ENCODE measurements at regions not wholly inside any gene's neighbourhood (a gene's known extent, or its start where the extent isn't known, plus 50 kb on each side); places are given as distances from the start of the nearest gene placed in this dataset.

DNA sequence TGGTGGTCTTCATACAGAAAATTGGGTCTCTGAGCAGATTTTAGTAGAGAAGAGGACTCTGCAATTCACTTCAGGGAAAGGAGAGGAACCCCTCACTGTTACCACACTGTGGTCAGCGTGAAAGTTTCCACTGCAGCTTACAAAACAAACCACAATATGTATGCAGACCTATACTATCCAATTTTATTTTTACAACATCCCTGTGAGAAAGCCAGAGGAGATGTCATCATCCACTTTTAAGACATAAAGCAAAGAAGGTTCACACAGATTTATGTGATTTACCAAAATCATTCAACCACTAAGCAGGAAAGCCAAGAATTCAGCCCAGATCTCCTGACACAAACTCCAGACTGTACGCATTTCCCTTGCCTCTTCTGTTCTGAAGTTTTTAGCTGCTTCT lies 442.4 kb downstream of the FRK start:
- TF ChIP-seq, protein P1, sequence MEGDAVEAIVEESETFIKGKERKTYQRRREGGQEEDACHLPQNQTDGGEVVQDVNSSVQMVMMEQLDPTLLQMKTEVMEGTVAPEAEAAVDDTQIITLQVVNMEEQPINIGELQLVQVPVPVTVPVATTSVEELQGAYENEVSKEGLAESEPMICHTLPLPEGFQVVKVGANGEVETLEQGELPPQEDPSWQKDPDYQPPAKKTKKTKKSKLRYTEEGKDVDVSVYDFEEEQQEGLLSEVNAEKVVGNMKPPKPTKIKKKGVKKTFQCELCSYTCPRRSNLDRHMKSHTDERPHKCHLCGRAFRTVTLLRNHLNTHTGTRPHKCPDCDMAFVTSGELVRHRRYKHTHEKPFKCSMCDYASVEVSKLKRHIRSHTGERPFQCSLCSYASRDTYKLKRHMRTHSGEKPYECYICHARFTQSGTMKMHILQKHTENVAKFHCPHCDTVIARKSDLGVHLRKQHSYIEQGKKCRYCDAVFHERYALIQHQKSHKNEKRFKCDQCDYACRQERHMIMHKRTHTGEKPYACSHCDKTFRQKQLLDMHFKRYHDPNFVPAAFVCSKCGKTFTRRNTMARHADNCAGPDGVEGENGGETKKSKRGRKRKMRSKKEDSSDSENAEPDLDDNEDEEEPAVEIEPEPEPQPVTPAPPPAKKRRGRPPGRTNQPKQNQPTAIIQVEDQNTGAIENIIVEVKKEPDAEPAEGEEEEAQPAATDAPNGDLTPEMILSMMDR (IDR thresholded peaks at IDR 0.05), result no peak
- ATAC-seq (ENCODE audit: insufficient number of reproducible peaks, low FRiP score, low read depth), result no peak

DNA sequence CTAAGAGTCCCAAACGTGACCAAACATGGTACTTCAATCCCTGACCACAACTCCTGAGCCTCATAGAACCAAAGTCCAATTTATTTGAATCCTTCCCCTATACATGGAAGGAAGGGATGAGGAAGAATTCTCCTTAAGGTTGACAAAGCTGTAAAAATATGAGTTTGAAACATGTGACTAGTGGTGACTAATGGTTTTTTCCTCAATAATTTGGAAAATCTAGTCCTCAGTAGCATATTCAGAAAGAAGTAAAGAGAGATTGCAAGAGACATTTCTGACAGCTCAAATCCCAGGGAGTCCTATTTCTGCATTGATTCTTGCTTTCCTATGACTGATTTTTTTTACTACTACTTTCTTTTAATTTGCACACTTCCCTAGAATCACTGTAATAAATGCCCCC lies 443.7 kb downstream of the FRK start:
- no peak for DNase-seq (ENCODE audit: low spot score)
- no peaks in the 10 kb centered on the region for H3K36me3 ChIP-seq
- no peak overlapping the region for H3K4me3 ChIP-seq
- H3K27ac ChIP-seq, result no peak overlapping the region
- no peaks in the 10 kb centered on the region for H3K9me3 ChIP-seq
- no peak for ATAC-seq (ENCODE audit: insufficient number of reproducible peaks, low FRiP score, low read depth)
- no peaks in the 10 kb centered on the region for H3K27me3 ChIP-seq (replicated peaks; ENCODE audit: insufficient read depth)
- peaks cover 5 to 7% of the 10 kb centered on the region in 2 donors for H3K4me1 ChIP-seq (ENCODE audit: control insufficient read depth in 1 of 2, low read depth in 2 of 2)
- TF ChIP-seq, protein P1 (IDR thresholded peaks at IDR 0.05), result no peak

More for the DNA sequence above, 442.4 kb downstream of the FRK start:
- Histone ChIP-seq H3K27ac (no peak overlapping the region), H3K27me3 (replicated peaks; ENCODE audit: insufficient read depth) (no peaks in the 10 kb centered on the region), H3K36me3 (no peaks in the 10 kb centered on the region), H3K4me1 (ENCODE audit: control insufficient read depth in 1 of 2, low read depth in 2 of 2) (peaks cover 5 to 7% of the 10 kb centered on the region in 2 donors), H3K9me3 (no peaks in the 10 kb centered on the region), H3K4me3 (no peak overlapping the region)
- DNase-seq (ENCODE audit: low spot score), result no peak

DNA sequence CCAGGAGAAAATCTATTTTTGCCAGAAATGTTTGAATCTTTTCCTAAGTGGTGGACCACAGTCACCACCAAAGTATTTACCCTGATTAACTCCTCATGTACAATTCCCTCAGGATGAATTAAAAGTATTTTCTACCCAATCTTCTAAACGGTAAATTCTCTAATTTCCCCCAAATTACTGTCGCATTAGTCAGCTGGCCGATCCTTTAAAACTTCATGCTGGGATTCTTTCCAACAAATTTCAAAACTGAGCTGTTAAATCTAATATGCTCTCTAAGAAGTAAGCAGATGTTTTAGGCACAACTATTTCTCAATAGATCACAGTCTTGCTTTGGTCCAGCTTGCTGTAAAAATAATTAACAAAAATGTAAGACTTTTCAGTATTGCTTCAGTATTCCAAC lies 447.2 kb downstream of the FRK start:
- Histone ChIP-seq H3K9me3 (no peaks in the 10 kb centered on the region), H3K4me1 (ENCODE audit: control insufficient read depth in 1 of 2, low read depth in 2 of 2) (peaks cover 5 to 7% of the 10 kb centered on the region in 2 donors), H3K36me3 (no peaks in the 10 kb centered on the region), H3K4me3 (no peak overlapping the region), H3K27me3 (replicated peaks; ENCODE audit: insufficient read depth) (no peaks in the 10 kb centered on the region), H3K27ac (no peak overlapping the region)
- DNase-seq (ENCODE audit: low spot score) (no peak), ATAC-seq (ENCODE audit: insufficient number of reproducible peaks, low FRiP score, low read depth) (no peak)
- TF ChIP-seq, protein P1 (IDR thresholded peaks at IDR 0.05), result no peak

DNA sequence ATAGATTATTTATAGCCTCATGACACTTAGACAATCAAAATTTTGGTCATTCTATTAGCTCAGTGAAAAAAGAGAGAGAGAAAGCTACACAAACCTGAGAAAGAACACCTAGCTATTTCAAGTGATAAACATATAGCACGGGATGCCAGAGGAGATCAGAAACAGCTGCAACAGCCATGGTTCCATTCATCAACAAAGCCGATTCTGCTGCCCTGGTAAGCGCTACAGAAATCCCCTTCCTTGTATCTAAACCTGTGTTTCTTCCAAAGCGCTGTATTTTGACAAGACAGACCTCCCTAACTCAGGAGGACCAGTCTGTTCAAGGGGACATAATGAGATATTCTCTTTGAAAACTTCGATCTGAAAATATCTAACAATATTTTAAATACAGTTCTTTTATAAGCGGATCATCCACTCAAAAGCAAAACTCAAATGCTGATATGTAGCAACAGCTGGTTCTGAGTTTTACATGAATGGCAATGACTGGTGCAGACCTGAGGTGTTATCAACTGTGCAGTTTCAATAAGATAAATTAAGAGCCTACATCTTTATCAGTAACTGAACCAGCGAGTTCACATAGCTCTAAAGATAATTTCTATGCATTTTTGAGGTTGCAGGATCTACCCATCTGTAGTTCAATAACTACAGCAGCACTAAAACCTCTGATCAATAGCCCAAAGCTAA lies 447.8 kb downstream of the FRK start:
- TF ChIP-seq, protein P1 (IDR thresholded peaks at IDR 0.05), result no peak
- DNase-seq (ENCODE audit: low spot score) (no peak), ATAC-seq (ENCODE audit: insufficient number of reproducible peaks, low FRiP score, low read depth) (no peak)
- H3K4me1 ChIP-seq (ENCODE audit: control insufficient read depth in 1 of 2, low read depth in 2 of 2), result peaks cover 5 to 7% of the 10 kb centered on the region in 2 donors
- no peak overlapping the region for H3K4me3 ChIP-seq
- H3K27me3 ChIP-seq (replicated peaks; ENCODE audit: insufficient read depth), result no peaks in the 10 kb centered on the region
- no peaks in the 10 kb centered on the region for H3K36me3 ChIP-seq
- H3K9me3 ChIP-seq, result no peaks in the 10 kb centered on the region
- no peak overlapping the region for H3K27ac ChIP-seq

DNA sequence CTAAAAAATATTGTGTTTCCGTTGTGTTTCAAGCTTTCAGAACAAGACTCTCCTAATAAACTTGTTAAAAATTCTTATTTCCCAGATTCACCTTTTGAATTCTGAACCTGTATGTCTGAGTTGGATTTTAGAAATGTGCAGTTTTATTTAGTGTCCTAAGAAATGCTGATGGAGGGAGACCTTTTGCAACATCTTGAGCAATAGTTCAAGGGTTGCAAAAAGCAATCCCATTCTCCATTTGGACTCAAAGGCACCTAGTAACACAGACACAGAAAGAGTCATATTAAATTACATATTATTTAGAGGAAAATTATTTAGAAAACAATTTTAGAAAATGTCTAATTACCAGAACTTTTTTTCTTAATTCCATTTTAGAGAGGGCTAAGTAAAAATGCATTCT lies 448.5 kb downstream of the FRK start:
- TF ChIP-seq, protein P1 (IDR thresholded peaks at IDR 0.05), result no peak
- H3K27ac ChIP-seq, result no peak overlapping the region
- H3K4me3 ChIP-seq, result no peak overlapping the region
- no peaks in the 10 kb centered on the region for H3K9me3 ChIP-seq
- no peaks in the 10 kb centered on the region for H3K27me3 ChIP-seq (replicated peaks; ENCODE audit: insufficient read depth)
- peaks cover 5 to 7% of the 10 kb centered on the region in 2 donors for H3K4me1 ChIP-seq (ENCODE audit: control insufficient read depth in 1 of 2, low read depth in 2 of 2)
- no peaks in the 10 kb centered on the region for H3K36me3 ChIP-seq
- DNase-seq (ENCODE audit: low spot score), result no peak
- ATAC-seq (ENCODE audit: insufficient number of reproducible peaks, low FRiP score, low read depth), result no peak

All from thoracic aorta (tissue), 2 donors.